IMR-90 (cell line): ENCODE measurements at regions not wholly inside any gene's neighbourhood (a gene's known extent, or its start where the extent isn't known, plus 50 kb on each side); places are given as distances from the start of the nearest gene placed in this dataset.

ENCODE experiments used
- ATAC-seq: fragments of 200-7000 bp; cut with Tn5 transposase; 2 replicates; pipeline ENCODE4 v1.9.1; 2020; ENCODE audit warnings: low read depth, mild to moderate bottlenecking, moderate library complexity
- BruUV-seq: library from RNA; stranded (reverse); fragments of 400-500 nt; replicated peaks from 2 replicates; lab custom pipeline; 2021; lab: Mats Ljungman, UMichigan
- CTCF ChIA-PET: fragments of 300-600 bp; formaldehyde crosslinking; extraction: SDS; loops from one replicate; lab custom pipeline; 2021; ENCODE audit warnings: antibody characterized with exemption; lab: Yijun Ruan, JAX
- POLR2A ChIA-PET: fragments of 300-600 bp; sonication (Branson Sonifier 250); formaldehyde crosslinking; loops from one replicate; lab custom pipeline; 2022; ENCODE audit warnings: antibody characterized with exemption; ENCODE audit not compliant: unreplicated experiment; lab: Charles Lee
- DNase-seq: peaks from one replicate; pipeline ENCODE4 v3.0.0; 2013
- H2AFZ ChIP-seq: replicated peaks from 2 replicates; pipeline ENCODE3; 2013; ENCODE audit warnings: low read length, mild to moderate bottlenecking; ENCODE audit not compliant: poor library complexity
- H2AK5ac ChIP-seq: 2 replicates; pipeline ENCODE4 v1.6.1; 2013; ENCODE audit warnings: low read depth, low read length, inconsistent platforms
- H2AK9ac ChIP-seq: replicated peaks from 2 replicates; pipeline ENCODE3; 2013; ENCODE audit warnings: mild to moderate bottlenecking, low read depth, low read length, moderate library complexity; ENCODE audit not compliant: poor library complexity
- H2BK120ac ChIP-seq: 2 replicates; pipeline ENCODE4 v1.6.1; 2013; ENCODE audit warnings: low read depth, low read length, inconsistent platforms
- H2BK15ac ChIP-seq: 3 replicates; pipeline ENCODE4 v1.6.1; 2013; ENCODE audit warnings: low read depth, low read length, inconsistent platforms
- H2BK20ac ChIP-seq: 2 replicates; pipeline ENCODE4 v1.6.1; 2013; ENCODE audit warnings: low read depth, mild to moderate bottlenecking, inconsistent platforms, low read length, moderate library complexity
- H2BK5ac ChIP-seq: 2 replicates; pipeline ENCODE4 v1.6.1; 2013; ENCODE audit warnings: mild to moderate bottlenecking, low read depth, low read length, inconsistent platforms; ENCODE audit not compliant: poor library complexity, severe bottlenecking
- H3K14ac ChIP-seq: replicated peaks from 2 replicates; pipeline ENCODE4 v1.6.1; 2013; ENCODE audit warnings: low read depth, low read length, inconsistent platforms
- H3K18ac ChIP-seq: 2 replicates; pipeline ENCODE4 v1.6.1; 2013; ENCODE audit warnings: low read depth, low read length, control low read depth
- H3K23ac ChIP-seq: 2 replicates; pipeline ENCODE4 v1.6.1; 2013; ENCODE audit warnings: low read depth, low read length, inconsistent platforms
- H3K27ac ChIP-seq: 2 replicates; pipeline ENCODE4 v1.5.1; 2013; ENCODE audit warnings: mild to moderate bottlenecking, control low read depth, low read length; ENCODE audit not compliant: insufficient read depth
- H3K27me3 ChIP-seq: 2 replicates; pipeline ENCODE4 v1.6.1; 2013; ENCODE audit warnings: low read length; ENCODE audit not compliant: control insufficient read depth, insufficient read depth
- H3K36me3 ChIP-seq: 2 replicates; pipeline ENCODE4 v1.6.1; 2013; ENCODE audit warnings: low read length, mixed read lengths; ENCODE audit not compliant: control insufficient read depth, insufficient read depth
- H3K4ac ChIP-seq: 2 replicates; pipeline ENCODE4 v1.6.1; 2013; ENCODE audit warnings: low read depth, low read length, inconsistent platforms
- H3K4me1 ChIP-seq: 2 replicates; pipeline ENCODE4 v1.6.1; 2013; ENCODE audit warnings: low read length, mixed read lengths; ENCODE audit not compliant: control insufficient read depth, insufficient read depth
- H3K4me2 ChIP-seq: 2 replicates; pipeline ENCODE4 v1.6.1; 2013; ENCODE audit warnings: low read depth, mild to moderate bottlenecking, control low read depth, low read length, moderate library complexity
- H3K4me3 ChIP-seq: 2 replicates; pipeline ENCODE4 v1.5.1; 2013; ENCODE audit warnings: low read depth, mild to moderate bottlenecking, control low read depth, low read length, moderate library complexity; ENCODE audit not compliant: insufficient read depth
- H3K56ac ChIP-seq: 2 replicates; pipeline ENCODE4 v1.6.1; 2013; ENCODE audit warnings: low read length, inconsistent platforms; ENCODE audit not compliant: insufficient read depth; ENCODE audit errors: extremely low read depth
- H3K79me1 ChIP-seq, 2 experiments: 2 replicates each; pipeline ENCODE4 v1.6.1; 2013; ENCODE audit warnings: low read length in 2 of 2, inconsistent platforms in 1 of 2, low read depth in 1 of 2
- H3K9ac ChIP-seq: 2 replicates; pipeline ENCODE4 v1.6.1; 2013; ENCODE audit warnings: low read depth, low read length, control low read depth
- H3K9me1 ChIP-seq: 2 replicates; pipeline ENCODE4 v1.6.1; 2013; ENCODE audit warnings: low read length, inconsistent platforms; ENCODE audit not compliant: insufficient read depth
- H3K9me3 ChIP-seq: 2 replicates; pipeline ENCODE4 v1.6.1; 2013; ENCODE audit warnings: low read length; ENCODE audit not compliant: control insufficient read depth, insufficient read depth
- H4K20me1 ChIP-seq: 2 replicates; pipeline ENCODE4 v1.6.1; 2013; ENCODE audit warnings: low read length, inconsistent platforms; ENCODE audit not compliant: insufficient read depth
- H4K5ac ChIP-seq: 2 replicates; pipeline ENCODE4 v1.6.1; 2013; ENCODE audit warnings: mild to moderate bottlenecking, low read depth, low read length, control low read depth
- H4K8ac ChIP-seq, 2 experiments: 2 replicates each; pipeline ENCODE4 v1.6.1; 2013; ENCODE audit warnings: low read depth in 2 of 2, low read length in 2 of 2, control low read depth in 1 of 2, inconsistent platforms in 1 of 2
- H4K91ac ChIP-seq: 2 replicates; pipeline ENCODE4 v1.6.1; 2013; ENCODE audit warnings: low read depth, low read length, inconsistent platforms; ENCODE audit not compliant: insufficient read depth
- BHLHE40 ChIP-seq: fragments of 150-350 bp; IDR thresholded peaks from 2 replicates; pipeline ENCODE4 v1.6.1; 2016; ENCODE audit warnings: mild to moderate bottlenecking, low read depth, low read length
- CEBPB ChIP-seq: IDR thresholded peaks from 2 replicates; pipeline ENCODE4 v1.6.1; 2012; ENCODE audit warnings: low read depth, low read length, improper control_type of control experiment
- CHD1 ChIP-seq: IDR thresholded peaks from 2 replicates; pipeline ENCODE4 v1.6.1; 2012; ENCODE audit warnings: low read depth, low read length, improper control_type of control experiment
- CTCF ChIP-seq: conservative IDR thresholded peaks from 2 replicates; pipeline ENCODE4 v1.5.1; 2012; ENCODE audit warnings: mild to moderate bottlenecking, low read depth, low read length, improper control_type of control experiment
- ELK1 ChIP-seq: fragments of 150-350 bp; IDR thresholded peaks from 2 replicates; pipeline ENCODE4 v1.6.1; 2016; ENCODE audit warnings: low read depth, mild to moderate bottlenecking, low read length, moderate library complexity, borderline replicate concordance
- FOS ChIP-seq: fragments of 150-350 bp; IDR thresholded peaks from 2 replicates; pipeline ENCODE4 v1.6.1; 2016; ENCODE audit warnings: low read depth, low read length
- MAZ ChIP-seq: IDR thresholded peaks from 2 replicates; pipeline ENCODE4 v1.6.1; 2012; ENCODE audit warnings: low read depth, mild to moderate bottlenecking, low read length, improper control_type of control experiment, moderate library complexity, borderline replicate concordance
- MXI1 ChIP-seq: IDR thresholded peaks from 2 replicates; pipeline ENCODE4 v1.6.1; 2012; ENCODE audit warnings: low read depth, mild to moderate bottlenecking, low read length, moderate library complexity, borderline replicate concordance
- NFE2L2 ChIP-seq: fragments of 150-350 bp; IDR thresholded peaks from 2 replicates; pipeline ENCODE4 v1.6.1; 2016; ENCODE audit warnings: low read depth, mild to moderate bottlenecking, low read length
- POLR2A ChIP-seq: IDR thresholded peaks from 2 replicates; pipeline ENCODE4 v1.6.1; 2012; ENCODE audit warnings: mild to moderate bottlenecking, low read depth, low read length
- RAD21 ChIP-seq: IDR thresholded peaks from 2 replicates; pipeline ENCODE4 v1.6.1; 2012; ENCODE audit warnings: low read length, improper control_type of control experiment
- RCOR1 ChIP-seq: IDR thresholded peaks from 2 replicates; pipeline ENCODE4 v1.6.1; 2012; ENCODE audit warnings: mild to moderate bottlenecking, low read length, improper control_type of control experiment; ENCODE audit not compliant: insufficient replicate concordance
- RFX5 ChIP-seq: IDR thresholded peaks from 2 replicates; pipeline ENCODE4 v1.8.0; 2012; ENCODE audit warnings: low read depth, mild to moderate bottlenecking, low read length, moderate library complexity
- WGBS, 2 experiments: methylation state at CpG; one replicate each; pipeline versions ENCODE4 v1.1.5 to v1.1.7; 2013; ENCODE audit warnings: missing lambda C conversion rate in 2 of 2; ENCODE audit not compliant: insufficient read length in 1 of 2; ENCODE audit errors: extremely low coverage in 2 of 2; 5-methylcytosine and 5-hydroxymethylcytosine counted together
- dilution Hi-C: fragments of 300-500 bp; cut with HindIII; formaldehyde crosslinking; loops from one replicate; pipeline ENCODE4 v1.14.3; 2018; ENCODE audit warnings: low sequenced_read_pairs; ENCODE audit not compliant: unreplicated experiment
- in situ Hi-C: fragments of 300-500 bp; cut with MboI; formaldehyde crosslinking; loops from 3 replicates; pipeline ENCODE4 v1.14.3; 2019; ENCODE audit warnings: low sequenced_read_pairs, inconsistent platforms, mixed read lengths
- intact Hi-C: fragments of 100-400 bp; cut with micrococcal nuclease; formaldehyde crosslinking; loops from 2 replicates; pipeline ENCODE4 v1.10.0; 2022
- TF ChIP-seq, protein P1 (sequence below): fragments of 150-350 bp; IDR thresholded peaks from 2 replicates; pipeline ENCODE4 v1.6.1; 2017; ENCODE audit warnings: mild to moderate bottlenecking, antibody characterized with exemption, low read length, low read depth

GRCh38 chr14:41360126-41360525 is 246.6 kb upstream of the LRFN5 start:
- H3K79me1 ChIP-seq = no peaks in the 10 kb centered on the region
- no peaks in the 10 kb centered on the region for H3K27me3 ChIP-seq
- no peaks in the 10 kb centered on the region for H3K9me1 ChIP-seq
- H2AK9ac ChIP-seq = no peak overlapping the region
- H3K9ac ChIP-seq = no peak overlapping the region
- no peak overlapping the region for H3K4me3 ChIP-seq
- ATAC-seq (no peak), DNase-seq (no peak)
- no peak overlapping the region for H3K27ac ChIP-seq
- no TSS peak for BruUV-seq
- H4K5ac ChIP-seq = no peak overlapping the region
- no peak overlapping the region for H2BK120ac ChIP-seq
- H3K18ac ChIP-seq = no peak overlapping the region
- H4K20me1 ChIP-seq = no peaks in the 10 kb centered on the region
- ChIA-PET CTCF (no interaction called here), POLR2A (no interaction called here)
- no peak overlapping the region for H3K23ac ChIP-seq
- H4K8ac ChIP-seq = no peak overlapping the region
- no peaks in the 10 kb centered on the region for H3K9me3 ChIP-seq
- WGBS, 2 experiments = no CpG with 5 or more reads among the region's 2 CpGs
- H3K36me3 ChIP-seq = no peaks in the 10 kb centered on the region
- no peak overlapping the region for H3K4me2 ChIP-seq
- intact Hi-C loops (no loop called here), dilution Hi-C loops (no loop called here), in situ Hi-C loops (no loop called here)
- no peak overlapping the region for H2BK20ac ChIP-seq
- no peak overlapping the region for H4K91ac ChIP-seq
- H3K4ac ChIP-seq = no peak overlapping the region
- H2BK5ac ChIP-seq = no peak overlapping the region
- H2BK15ac ChIP-seq = no peak overlapping the region
- TF ChIP-seq NFE2L2 (no peak), CTCF (no peak), MXI1 (no peak), CEBPB (no peak), RFX5 (no peak), RAD21 (no peak), ELK1 (no peak), MAZ (no peak), RCOR1 (no peak), POLR2A (no peak), CHD1 (no peak), FOS (no peak), BHLHE40 (no peak)
- TF ChIP-seq, protein P1, sequence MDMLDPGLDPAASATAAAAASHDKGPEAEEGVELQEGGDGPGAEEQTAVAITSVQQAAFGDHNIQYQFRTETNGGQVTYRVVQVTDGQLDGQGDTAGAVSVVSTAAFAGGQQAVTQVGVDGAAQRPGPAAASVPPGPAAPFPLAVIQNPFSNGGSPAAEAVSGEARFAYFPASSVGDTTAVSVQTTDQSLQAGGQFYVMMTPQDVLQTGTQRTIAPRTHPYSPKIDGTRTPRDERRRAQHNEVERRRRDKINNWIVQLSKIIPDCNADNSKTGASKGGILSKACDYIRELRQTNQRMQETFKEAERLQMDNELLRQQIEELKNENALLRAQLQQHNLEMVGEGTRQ = no peak
- no peak overlapping the region for H3K56ac ChIP-seq
- H3K14ac ChIP-seq = no peak overlapping the region
- no peaks in the 10 kb centered on the region for H3K4me1 ChIP-seq
- H2AFZ ChIP-seq = no peak overlapping the region
- no peak overlapping the region for H2AK5ac ChIP-seq
